BJ (cell line): ENCODE measurements at regions not wholly inside any gene's neighbourhood (a gene's known extent, or its start where the extent isn't known, plus 50 kb on each side); places are given as distances from the start of the nearest gene placed in this dataset.

ENCODE experiments used
- CTCF ChIA-PET: fragments of 350-600 bp; formaldehyde crosslinking; extraction: SDS; loops from one replicate; lab custom pipeline; 2021; ENCODE audit warnings: antibody characterized with exemption, inconsistent platforms; lab: Yijun Ruan, JAX
- POLR2A ChIA-PET: fragments of 300-600 bp; sonication (Branson Sonifier 250); formaldehyde crosslinking; extraction: SDS; loops from one replicate; lab custom pipeline; 2021; ENCODE audit warnings: antibody characterized with exemption; lab: Charles Lee
- DNase-seq: peaks from one replicate; pipeline ENCODE4 v3.0.0-alpha.2; 2011; ENCODE audit warnings: low read depth
- H3K27me3 ChIP-seq: 2 replicates; pipeline ENCODE4 v1.6.0; 2011; ENCODE audit warnings: low read length; ENCODE audit not compliant: control insufficient read depth, insufficient read depth
- H3K36me3 ChIP-seq: 2 replicates; pipeline ENCODE4 v1.5.1; 2011; ENCODE audit warnings: low read length; ENCODE audit not compliant: control insufficient read depth, insufficient read depth
- H3K4me3 ChIP-seq: 2 replicates; pipeline ENCODE4 v1.5.1; 2011; ENCODE audit warnings: low read depth, mild to moderate bottlenecking, control low read depth, low read length
- TF ChIP-seq, protein P1 (sequence below): IDR thresholded peaks from 2 replicates; pipeline ENCODE4 v1.5.1; 2011; ENCODE audit warnings: low read depth, mild to moderate bottlenecking, control low read depth, inconsistent platforms, low read length, moderate library complexity; ENCODE audit not compliant: insufficient read depth

- POLR2A ChIA-PET: no interaction called here
- CTCF ChIA-PET: no interaction called here
- Histone ChIP-seq H3K36me3 (no peaks in the 10 kb centered on the region), H3K4me3 (no peak overlapping the region), H3K27me3 (no peaks in the 10 kb centered on the region)
- DNase-seq: no peak
- TF ChIP-seq, protein P1, sequence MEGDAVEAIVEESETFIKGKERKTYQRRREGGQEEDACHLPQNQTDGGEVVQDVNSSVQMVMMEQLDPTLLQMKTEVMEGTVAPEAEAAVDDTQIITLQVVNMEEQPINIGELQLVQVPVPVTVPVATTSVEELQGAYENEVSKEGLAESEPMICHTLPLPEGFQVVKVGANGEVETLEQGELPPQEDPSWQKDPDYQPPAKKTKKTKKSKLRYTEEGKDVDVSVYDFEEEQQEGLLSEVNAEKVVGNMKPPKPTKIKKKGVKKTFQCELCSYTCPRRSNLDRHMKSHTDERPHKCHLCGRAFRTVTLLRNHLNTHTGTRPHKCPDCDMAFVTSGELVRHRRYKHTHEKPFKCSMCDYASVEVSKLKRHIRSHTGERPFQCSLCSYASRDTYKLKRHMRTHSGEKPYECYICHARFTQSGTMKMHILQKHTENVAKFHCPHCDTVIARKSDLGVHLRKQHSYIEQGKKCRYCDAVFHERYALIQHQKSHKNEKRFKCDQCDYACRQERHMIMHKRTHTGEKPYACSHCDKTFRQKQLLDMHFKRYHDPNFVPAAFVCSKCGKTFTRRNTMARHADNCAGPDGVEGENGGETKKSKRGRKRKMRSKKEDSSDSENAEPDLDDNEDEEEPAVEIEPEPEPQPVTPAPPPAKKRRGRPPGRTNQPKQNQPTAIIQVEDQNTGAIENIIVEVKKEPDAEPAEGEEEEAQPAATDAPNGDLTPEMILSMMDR: no peak
Observed at GRCh38 chr14:26233118-26233517, 364.7 kb downstream of the NOVA1 start.

GRCh38 chr14:26218861-26219260 is 379.0 kb downstream of the NOVA1 start:
- H3K36me3 ChIP-seq: no peaks in the 10 kb centered on the region
- TF ChIP-seq, protein P1: no peak
- no peak overlapping the region for H3K4me3 ChIP-seq
- no peaks in the 10 kb centered on the region for H3K27me3 ChIP-seq
- CTCF ChIA-PET: no interaction called here
- POLR2A ChIA-PET: no interaction called here
- DNase-seq: no peak

GRCh38 chr14:26217778-26218177 is 380.1 kb downstream of the NOVA1 start:
- no peaks in the 10 kb centered on the region for H3K27me3 ChIP-seq
- no peak overlapping the region for H3K4me3 ChIP-seq
- ChIA-PET POLR2A (no interaction called here), CTCF (no interaction called here)
- H3K36me3 ChIP-seq: no peaks in the 10 kb centered on the region
- TF ChIP-seq, protein P1: no peak
- no peak for DNase-seq

- CTCF ChIA-PET: no interaction called here
- POLR2A ChIA-PET: no interaction called here
- TF ChIP-seq, protein P1: no peak
Observed at GRCh38 chr14:26216786-26217185, 381.0 kb downstream of the NOVA1 start.

GRCh38 chr14:26213846-26214575 is 383.8 kb downstream of the NOVA1 start:
- TF ChIP-seq, protein P1: no peak
- H3K36me3 ChIP-seq: no peaks in the 10 kb centered on the region
- no peak overlapping the region for H3K4me3 ChIP-seq
- ChIA-PET CTCF (no interaction called here), POLR2A (no interaction called here)
- no peak for DNase-seq
- no peaks in the 10 kb centered on the region for H3K27me3 ChIP-seq

More at GRCh38 chr14:26216786-26217185, 381.0 kb downstream of the NOVA1 start:
- no peak for DNase-seq
- no peaks in the 10 kb centered on the region for H3K36me3 ChIP-seq
- H3K27me3 ChIP-seq: no peaks in the 10 kb centered on the region
- H3K4me3 ChIP-seq: no peak overlapping the region
